ENCODE measurements at regions not wholly inside any gene's neighbourhood (a gene's known extent, or its start where the extent isn't known, plus 50 kb on each side); places are given as distances from the start of the nearest gene placed in this dataset.

DNA sequence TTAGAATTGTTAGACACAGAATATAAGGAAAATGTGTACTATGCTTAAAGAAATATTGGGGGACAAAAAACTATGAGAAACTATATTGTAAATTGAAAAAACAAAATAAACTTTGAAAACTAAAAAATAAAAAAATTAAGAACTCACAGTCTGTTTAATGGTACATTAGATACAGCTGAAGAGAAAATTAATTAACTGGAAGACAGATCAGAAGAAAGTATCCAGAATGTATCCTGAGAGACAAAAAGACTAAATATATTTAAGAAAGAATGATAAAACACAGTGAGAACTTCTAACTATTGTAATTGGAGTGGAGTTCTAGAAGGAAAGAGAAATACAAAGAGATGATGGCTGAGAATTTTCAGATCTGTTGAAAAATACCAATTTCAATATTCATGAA lies 57.6 kb upstream of the SH3PXD2B start:
- TF ChIP-seq REST (IDR thresholded peaks at IDR 0.05; ENCODE audit: insufficient read depth in 1 of 2, low read depth in 2 of 2, low read length in 1 of 2) (no peak), SIN3A (IDR thresholded peaks at IDR 0.05; ENCODE audit: borderline replicate concordance, insufficient read depth, low read depth, low read length) (no peak), POLR2AphosphoS5 (IDR thresholded peaks at IDR 0.05; ENCODE audit: low read depth, low read length) (no peak), TCF7L2 (IDR thresholded peaks at IDR 0.05; ENCODE audit: low read depth, low read length) (no peak)
- TF ChIP-seq, protein P1, sequence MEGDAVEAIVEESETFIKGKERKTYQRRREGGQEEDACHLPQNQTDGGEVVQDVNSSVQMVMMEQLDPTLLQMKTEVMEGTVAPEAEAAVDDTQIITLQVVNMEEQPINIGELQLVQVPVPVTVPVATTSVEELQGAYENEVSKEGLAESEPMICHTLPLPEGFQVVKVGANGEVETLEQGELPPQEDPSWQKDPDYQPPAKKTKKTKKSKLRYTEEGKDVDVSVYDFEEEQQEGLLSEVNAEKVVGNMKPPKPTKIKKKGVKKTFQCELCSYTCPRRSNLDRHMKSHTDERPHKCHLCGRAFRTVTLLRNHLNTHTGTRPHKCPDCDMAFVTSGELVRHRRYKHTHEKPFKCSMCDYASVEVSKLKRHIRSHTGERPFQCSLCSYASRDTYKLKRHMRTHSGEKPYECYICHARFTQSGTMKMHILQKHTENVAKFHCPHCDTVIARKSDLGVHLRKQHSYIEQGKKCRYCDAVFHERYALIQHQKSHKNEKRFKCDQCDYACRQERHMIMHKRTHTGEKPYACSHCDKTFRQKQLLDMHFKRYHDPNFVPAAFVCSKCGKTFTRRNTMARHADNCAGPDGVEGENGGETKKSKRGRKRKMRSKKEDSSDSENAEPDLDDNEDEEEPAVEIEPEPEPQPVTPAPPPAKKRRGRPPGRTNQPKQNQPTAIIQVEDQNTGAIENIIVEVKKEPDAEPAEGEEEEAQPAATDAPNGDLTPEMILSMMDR (IDR thresholded peaks at IDR 0.05) = no peak
- CTCF ChIA-PET = no interaction called here
- BruUV-seq (replicated peaks) = no TSS peak
- Histone ChIP-seq H3K27ac (ENCODE audit: low read length) (no peak overlapping the region), H3K36me3 (ENCODE audit: control insufficient read depth, insufficient read depth, low read length) (no peaks in the 10 kb centered on the region), H3K9me3 (ENCODE audit: control insufficient read depth, insufficient read depth, low read depth, low read length) (peaks cover 15% of the 10 kb centered on the region; the same call in 1 of the 2 replicates), H3K27me3 (ENCODE audit: control insufficient read depth, insufficient read depth, low read length) (no peaks in the 10 kb centered on the region), H3K4me1 (ENCODE audit: control insufficient read depth, insufficient read depth, low read length) (no peaks in the 10 kb centered on the region), H3K4me3 (ENCODE audit: low read depth in 2 of 2, low read length in 2 of 2) (no peak overlapping the region)
- POLR2A ChIA-PET = no interaction called here
- DNase-seq (ENCODE audit: low read depth, low spot score) (no peak), ATAC-seq (no peak)
- intact Hi-C loops (cut with micrococcal nuclease; ENCODE audit: unreplicated experiment) = no loop called here
- in situ Hi-C loops (cut with HindIII; ENCODE audit: low pct_unique_long_range_greater_than_20kb, low sequenced_read_pairs) = no loop called here

DNA sequence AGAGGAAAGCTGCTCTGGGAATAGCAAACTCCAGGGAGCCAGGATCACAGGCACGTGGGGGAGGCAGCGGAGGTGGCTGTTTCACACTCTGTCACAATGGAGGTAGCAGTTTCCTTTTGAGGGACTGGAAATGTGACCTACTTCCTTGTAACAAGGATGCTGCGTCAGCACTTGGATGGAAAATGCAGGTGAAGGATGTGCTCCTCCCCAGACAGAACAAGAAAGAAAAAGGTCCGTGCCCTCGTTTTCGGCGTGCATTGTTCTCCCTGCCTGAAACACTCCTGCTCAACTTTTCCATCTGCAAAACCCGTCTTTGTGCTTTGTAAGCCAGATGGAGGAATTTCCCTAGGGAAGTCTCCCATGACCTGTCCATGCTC lies 55.1 kb upstream of the SH3PXD2B start:
- in situ Hi-C loops (cut with HindIII; ENCODE audit: low pct_unique_long_range_greater_than_20kb, low sequenced_read_pairs) = no loop called here

More for the DNA sequence above, 55.1 kb upstream of the SH3PXD2B start:
- TF ChIP-seq POLR2AphosphoS5 (IDR thresholded peaks at IDR 0.05; ENCODE audit: low read depth, low read length) = no peak
- no peak for TF ChIP-seq SIN3A (IDR thresholded peaks at IDR 0.05; ENCODE audit: borderline replicate concordance, insufficient read depth, low read depth, low read length)
- TF ChIP-seq TCF7L2 (IDR thresholded peaks at IDR 0.05; ENCODE audit: low read depth, low read length) = no peak
- Histone ChIP-seq H3K4me3 (ENCODE audit: low read depth in 2 of 2, low read length in 2 of 2) (no peak overlapping the region), H3K9me3 (ENCODE audit: control insufficient read depth, insufficient read depth, low read depth, low read length) (peaks cover 15% of the 10 kb centered on the region; the same call in 1 of the 2 replicates), H3K4me1 (ENCODE audit: control insufficient read depth, insufficient read depth, low read length) (no peaks in the 10 kb centered on the region), H3K36me3 (ENCODE audit: control insufficient read depth, insufficient read depth, low read length) (no peaks in the 10 kb centered on the region), H3K27ac (ENCODE audit: low read length) (no peak overlapping the region), H3K27me3 (ENCODE audit: control insufficient read depth, insufficient read depth, low read length) (no peaks in the 10 kb centered on the region)
- intact Hi-C loops (cut with micrococcal nuclease; ENCODE audit: unreplicated experiment) = no loop called here
- ATAC-seq = no peak
- no TSS peak for BruUV-seq (replicated peaks)
- POLR2A ChIA-PET = no interaction called here
- CTCF ChIA-PET = no interaction called here
- no peak for DNase-seq (ENCODE audit: low read depth, low spot score)

Data from Panc1 (cell line).